ENCODE measurements at regions not wholly inside any gene's neighbourhood (a gene's known extent, or its start where the extent isn't known, plus 50 kb on each side); places are given as distances from the start of the nearest gene placed in this dataset.

- Histone ChIP-seq H3K4me1 (no peaks in the 10 kb centered on the region), H3K27me3 (no peaks in the 10 kb centered on the region), H3K27ac (no peak overlapping the region), H3K36me3 (no peaks in the 10 kb centered on the region), H3K9me3 (no peaks in the 10 kb centered on the region), H3K4me3 (no peak overlapping the region)
- no peak for DNase-seq
- no peak for ATAC-seq
- intact Hi-C loops (cut with DNase I) = no loop called here
- no peak for TF ChIP-seq CTCF (IDR thresholded peaks at IDR 0.05)
These were observed 142.0 kb upstream of the FSHR start for GRCh38 chr2:49296107-49296867.

- H3K27me3 ChIP-seq = no peaks in the 10 kb centered on the region
- no peak for TF ChIP-seq CTCF (IDR thresholded peaks at IDR 0.05)
- H3K36me3 ChIP-seq = no peaks in the 10 kb centered on the region
- ATAC-seq (no peak), DNase-seq (no peak)
- intact Hi-C loops (cut with DNase I) = no loop called here
- no peak overlapping the region for H3K4me3 ChIP-seq
- H3K9me3 ChIP-seq = no peaks in the 10 kb centered on the region
- no peak overlapping the region for H3K27ac ChIP-seq
- H3K4me1 ChIP-seq = no peaks in the 10 kb centered on the region
These were observed 139.9 kb upstream of the FSHR start for GRCh38 chr2:49294225-49294624.

DNA sequence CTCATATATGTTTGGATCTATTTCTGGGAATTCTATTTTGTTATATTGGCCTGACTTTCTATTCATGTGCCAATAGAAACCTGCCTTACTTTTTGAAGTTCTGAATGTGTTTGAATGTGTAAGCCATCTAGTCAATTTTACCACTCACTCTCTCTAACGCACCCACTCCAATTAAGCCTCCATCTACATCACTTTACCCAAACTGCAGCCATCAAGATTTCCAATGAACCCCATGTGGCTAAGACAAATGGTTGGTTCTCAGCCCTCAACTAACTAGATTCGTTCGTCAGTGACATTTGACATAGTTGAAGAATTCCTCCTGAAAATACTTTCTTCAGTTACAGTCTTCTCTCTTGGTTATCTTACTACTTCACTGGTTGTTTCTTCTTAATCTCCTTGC lies 137.3 kb upstream of the FSHR start:
- Histone ChIP-seq H3K9me3 (no peaks in the 10 kb centered on the region), H3K4me3 (no peak overlapping the region), H3K36me3 (no peaks in the 10 kb centered on the region), H3K4me1 (no peaks in the 10 kb centered on the region), H3K27me3 (no peaks in the 10 kb centered on the region), H3K27ac (no peak overlapping the region)
- ATAC-seq (no peak), DNase-seq (no peak)
- intact Hi-C loops (cut with DNase I) = no loop called here
- no peak for TF ChIP-seq CTCF (IDR thresholded peaks at IDR 0.05)

- no peak for TF ChIP-seq CTCF (IDR thresholded peaks at IDR 0.05)
- DNase-seq (no peak), ATAC-seq (no peak)
- no peak overlapping the region for H3K27ac ChIP-seq
- no peaks in the 10 kb centered on the region for H3K27me3 ChIP-seq
- no peaks in the 10 kb centered on the region for H3K36me3 ChIP-seq
- no peaks in the 10 kb centered on the region for H3K9me3 ChIP-seq
- no peak overlapping the region for H3K4me3 ChIP-seq
- intact Hi-C loops (cut with DNase I) = no loop called here
- H3K4me1 ChIP-seq = no peaks in the 10 kb centered on the region
These were observed 135.4 kb upstream of the FSHR start for GRCh38 chr2:49289711-49290110.

GRCh38 chr2:49288902-49289700 lies 134.8 kb upstream of the FSHR start:
- no peak for DNase-seq
- ATAC-seq = no peak
- no peaks in the 10 kb centered on the region for H3K9me3 ChIP-seq
- no peak for TF ChIP-seq CTCF (IDR thresholded peaks at IDR 0.05)
- no peaks in the 10 kb centered on the region for H3K4me1 ChIP-seq
- intact Hi-C loops (cut with DNase I) = no loop called here
- no peak overlapping the region for H3K27ac ChIP-seq
- H3K4me3 ChIP-seq = no peak overlapping the region
- H3K36me3 ChIP-seq = no peaks in the 10 kb centered on the region
- no peaks in the 10 kb centered on the region for H3K27me3 ChIP-seq

Data from upper lobe of right lung (tissue), 1 donor.